Sigmoid colon (tissue), 4 donors: ENCODE measurements at regions not wholly inside any gene's neighbourhood (a gene's known extent, or its start where the extent isn't known, plus 50 kb on each side); places are given as distances from the start of the nearest gene placed in this dataset.

Experiments
- CTCF ChIP-seq, 4 experiments: fragments of 450-650 bp in 3 of 4; fragments of 200-600 bp in 1 of 4; IDR thresholded peaks; one replicate each; pipeline ENCODE4 v1.5.1; 2016 to 2019; ENCODE audit warnings: antibody characterized with exemption in 4 of 4, mild to moderate bottlenecking in 3 of 4, moderate library complexity in 2 of 4
- EP300 ChIP-seq, 4 donors: sonication (generic); formaldehyde crosslinking; IDR thresholded peaks; one replicate each; pipeline ENCODE4 v1.6.1; 2017; ENCODE audit warnings: antibody characterized with exemption in 4 of 4
- POLR2AphosphoS5 ChIP-seq, 4 donors: sonication (generic); formaldehyde crosslinking; IDR thresholded peaks; one replicate each; pipeline ENCODE4 v1.6.1; 2017; ENCODE audit warnings: antibody characterized with exemption in 4 of 4

DNA sequence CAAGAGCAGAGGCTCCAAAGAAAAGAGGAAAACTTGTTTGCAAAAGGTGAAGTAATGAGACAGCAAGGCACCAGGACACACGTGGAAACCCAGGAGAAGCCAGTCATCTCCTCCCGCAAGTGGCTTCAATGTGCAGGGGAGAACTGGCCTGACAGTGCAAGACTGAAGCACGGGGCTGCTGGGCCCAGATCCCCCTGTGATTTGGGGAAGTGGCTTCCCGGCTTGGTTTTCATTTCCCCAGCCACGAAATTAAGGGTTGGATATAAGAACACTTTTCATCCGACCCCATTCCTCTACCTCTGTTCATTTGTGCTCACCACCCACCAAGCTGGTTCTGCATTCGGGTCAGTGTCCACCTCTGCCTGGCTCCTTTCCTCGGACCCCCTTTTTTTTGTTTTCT lies 306.4 kb downstream of the FGFR2 start:
- TF ChIP-seq CTCF (IDR thresholded peaks at IDR 0.05) (no peak), POLR2AphosphoS5 (IDR thresholded peaks at IDR 0.05) (no peak), EP300 (IDR thresholded peaks at IDR 0.05) (no peak)
